Endothelial cell of umbilical vein (primary cell): ENCODE measurements at regions not wholly inside any gene's neighbourhood (a gene's known extent, or its start where the extent isn't known, plus 50 kb on each side); places are given as distances from the start of the nearest gene placed in this dataset.

Experiments
- BruUV-seq: library from RNA; stranded (reverse); fragments of 400-500 nt; replicated peaks from 2 replicates; lab custom pipeline; 2021; lab: Mats Ljungman, UMichigan
- CTCF ChIA-PET: fragments of 300-600, 350-600 bp; sonication (Branson Sonifier 250); formaldehyde crosslinking; loops from one replicate; lab custom pipeline; 2021; ENCODE audit warnings: antibody characterized with exemption, inconsistent platforms; lab: Charles Lee
- POLR2A ChIA-PET: fragments of 300-600, 350-600 bp; sonication (Branson Sonifier 250); formaldehyde crosslinking; loops from one replicate; lab custom pipeline; 2021; ENCODE audit warnings: antibody characterized with exemption, inconsistent platforms; lab: Charles Lee
- DNase-seq: peaks from one replicate; pipeline ENCODE4 v3.0.0-alpha.2; 2011; ENCODE audit warnings: low read depth, low spot score
- FAIRE-seq: peaks from 2 replicates; lab custom pipeline; 2011; peaks lifted over from hg19 to GRCh38; lab: Jason Lieb, UNC
- H2AFZ ChIP-seq: 2 replicates; pipeline ENCODE4 v1.6.0; 2012; ENCODE audit warnings: low read depth, low read length, control low read depth, inconsistent platforms
- H3K27ac ChIP-seq: 2 replicates; pipeline ENCODE4 v1.5.1; 2011; ENCODE audit warnings: low read depth, mild to moderate bottlenecking, control low read depth, low read length, moderate library complexity; ENCODE audit not compliant: insufficient read depth
- H3K27me3 ChIP-seq, 2 experiments: 2 replicates each; pipeline versions ENCODE4 v1.6.0 to v1.6.1; 2011; ENCODE audit warnings: low read length in 2 of 2, mixed read lengths in 1 of 2; ENCODE audit not compliant: control insufficient read depth in 2 of 2, insufficient read depth in 2 of 2
- H3K36me3 ChIP-seq, 2 experiments: 2 replicates in 1 of 2; 3 replicates in 1 of 2; pipeline ENCODE4 v1.5.1; 2011; ENCODE audit warnings: low read length in 2 of 2, mild to moderate bottlenecking in 1 of 2, moderate library complexity in 1 of 2; ENCODE audit not compliant: control insufficient read depth in 2 of 2, insufficient read depth in 2 of 2; ENCODE audit errors: extremely low read depth in 1 of 2
- H3K4me1 ChIP-seq: 3 replicates; pipeline ENCODE4 v1.5.1; 2011; ENCODE audit warnings: mild to moderate bottlenecking, low read length; ENCODE audit not compliant: control insufficient read depth, insufficient read depth; ENCODE audit errors: extremely low read depth
- H3K4me2 ChIP-seq: 2 replicates; pipeline ENCODE4 v1.6.1; 2011; ENCODE audit warnings: low read length, control low read depth, mixed read lengths; ENCODE audit not compliant: insufficient read depth
- H3K4me3 ChIP-seq, 3 experiments: fragments of 200-600 bp in 1 of 3; sonication (generic), shearing (Covaris generic) in 1 of 3; replicated peaks in 1 of 3; 2 replicates each; pipeline ENCODE4 v1.5.1; 2011 to 2016; ENCODE audit warnings: control low read depth in 3 of 3, low read length in 3 of 3, mild to moderate bottlenecking in 2 of 3, inconsistent platforms in 1 of 3, low read depth in 1 of 3, moderate library complexity in 1 of 3; ENCODE audit not compliant: insufficient read depth in 1 of 3
- H3K79me2 ChIP-seq: 2 replicates; pipeline ENCODE4 v1.6.0; 2012; ENCODE audit warnings: low read length, inconsistent platforms; ENCODE audit not compliant: control insufficient read depth, insufficient read depth
- H3K9ac ChIP-seq: replicated peaks from 2 replicates; pipeline ENCODE3; 2011; ENCODE audit warnings: low read length, control low read depth; ENCODE audit not compliant: insufficient read depth; ENCODE audit errors: extremely low read depth
- H3K9me1 ChIP-seq: replicated peaks from 3 replicates; pipeline ENCODE4 v1.6.0; 2011; ENCODE audit warnings: mild to moderate bottlenecking, low read length; ENCODE audit not compliant: control insufficient read depth, insufficient read depth; ENCODE audit errors: extremely low read depth
- H3K9me3 ChIP-seq: replicated peaks from 2 replicates; pipeline ENCODE4 v1.5.1; 2012; ENCODE audit warnings: low read length, inconsistent platforms; ENCODE audit not compliant: control insufficient read depth, insufficient read depth
- H4K20me1 ChIP-seq: replicated peaks from 2 replicates; pipeline ENCODE3; 2011; ENCODE audit warnings: mild to moderate bottlenecking, low read length; ENCODE audit not compliant: control insufficient read depth, insufficient read depth; ENCODE audit errors: extremely low read depth
- CTCF ChIP-seq, 2 donors: IDR thresholded peaks; 1 replicate in 1 of 2; 2 replicates in 1 of 2; pipeline ENCODE4 v1.5.1; 2011; ENCODE audit warnings: low read length in 2 of 2, mild to moderate bottlenecking in 2 of 2, moderate library complexity in 2 of 2, control low read depth in 1 of 2, inconsistent platforms in 1 of 2, low read depth in 1 of 2; ENCODE audit not compliant: insufficient read depth in 1 of 2; ENCODE audit errors: extremely low read depth in 1 of 2
- EZH2 ChIP-seq: IDR thresholded peaks from 2 replicates; pipeline ENCODE4 v1.6.1; 2012; ENCODE audit warnings: borderline replicate concordance, low read depth, mild to moderate bottlenecking, moderate library complexity, low read length, inconsistent platforms; ENCODE audit not compliant: severe bottlenecking
- FOS ChIP-seq: IDR thresholded peaks from 2 replicates; pipeline ENCODE4 v1.6.1; 2011; ENCODE audit warnings: mild to moderate bottlenecking, low read length, moderate library complexity, borderline replicate concordance; ENCODE audit not compliant: insufficient read depth
- GATA2 ChIP-seq: IDR thresholded peaks from 2 replicates; pipeline ENCODE4 v1.7.0; 2011; ENCODE audit warnings: low read depth, mild to moderate bottlenecking, moderate library complexity, mixed read lengths, low read length; ENCODE audit not compliant: insufficient read length, insufficient read depth
- JUN ChIP-seq: IDR thresholded peaks from 2 replicates; pipeline ENCODE4 v1.6.1; 2011; ENCODE audit warnings: borderline replicate concordance, low read depth; ENCODE audit not compliant: insufficient read length, insufficient read depth
- MYC ChIP-seq: IDR thresholded peaks from one replicate; pipeline ENCODE4 v1.6.1; 2011; ENCODE audit warnings: mild to moderate bottlenecking, low read depth, low read length
- POLR2A ChIP-seq: IDR thresholded peaks from 2 replicates; pipeline ENCODE4 v1.6.1; 2012; ENCODE audit warnings: low read depth, mild to moderate bottlenecking, control low read depth, low read length
- POLR2AphosphoS5 ChIP-seq: IDR thresholded peaks from 2 replicates; pipeline ENCODE4 v1.6.1; 2012; ENCODE audit warnings: low read depth, mild to moderate bottlenecking, control low read depth, low read length, moderate library complexity; ENCODE audit not compliant: insufficient read depth
- dilution Hi-C: fragments of 300-500 bp; cut with MboI; formaldehyde crosslinking; loops from one replicate; pipeline ENCODE4 v1.15.0; 2019; ENCODE audit warnings: low sequenced_read_pairs; ENCODE audit not compliant: extremely low pct_ligation_motif_present
- intact Hi-C: fragments of 100-400 bp; cut with micrococcal nuclease; formaldehyde crosslinking; loops from one replicate; pipeline ENCODE4 v1.10.0; 2022
- TF ChIP-seq, protein P1 (sequence below): IDR thresholded peaks from 2 replicates; pipeline ENCODE4 v1.6.1; 2011; ENCODE audit not compliant: insufficient read depth, insufficient read length

GRCh38 chr2:5036256-5036655 lies 655.9 kb upstream of the SOX11 start:
- no peak overlapping the region for H3K27ac ChIP-seq
- no peaks in the 10 kb centered on the region for H4K20me1 ChIP-seq
- no peaks in the 10 kb centered on the region for H3K9me1 ChIP-seq
- no peak overlapping the region for H2AFZ ChIP-seq
- BruUV-seq = no TSS peak
- no peaks in the 10 kb centered on the region for H3K79me2 ChIP-seq
- H3K27me3 ChIP-seq = no peaks in the 10 kb centered on the region
- CTCF ChIA-PET = no interaction called here
- no peak overlapping the region for H3K9ac ChIP-seq
- FAIRE-seq = no peak
- H3K4me1 ChIP-seq = no peaks in the 10 kb centered on the region
- no peak overlapping the region for H3K4me2 ChIP-seq
- H3K36me3 ChIP-seq = no peaks in the 10 kb centered on the region
- no peak for TF ChIP-seq FOS
- TF ChIP-seq GATA2 = no peak
- TF ChIP-seq MYC = no peak
- no peak for TF ChIP-seq POLR2A
- TF ChIP-seq CTCF (IDR thresholded peaks at IDR 0.05; ENCODE audit: extremely low read depth in 1 of 2, insufficient read depth in 1 of 2, low read depth in 1 of 2, low read length in 2 of 2) = no peak
- TF ChIP-seq EZH2 = no peak
- no peak for TF ChIP-seq POLR2AphosphoS5
- TF ChIP-seq, protein P1, sequence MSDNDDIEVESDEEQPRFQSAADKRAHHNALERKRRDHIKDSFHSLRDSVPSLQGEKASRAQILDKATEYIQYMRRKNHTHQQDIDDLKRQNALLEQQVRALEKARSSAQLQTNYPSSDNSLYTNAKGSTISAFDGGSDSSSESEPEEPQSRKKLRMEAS = no peak
- TF ChIP-seq JUN = no peak
- dilution Hi-C loops = no loop called here
- H3K4me3 ChIP-seq = no peak overlapping the region
- no peak for DNase-seq
- H3K9me3 ChIP-seq = peaks cover 2% of the 10 kb centered on the region
- POLR2A ChIA-PET = no interaction called here
- intact Hi-C loops = no loop called here
